SH-SY5Y (cell line): ENCODE measurements at regions not wholly inside any gene's neighbourhood (a gene's known extent, or its start where the extent isn't known, plus 50 kb on each side); places are given as distances from the start of the nearest gene placed in this dataset.

Source experiments
- GATA2 ChIP-seq: IDR thresholded peaks from 2 replicates; pipeline ENCODE4 v1.6.1; 2011; ENCODE audit warnings: mild to moderate bottlenecking, low read depth, low read length
- GATA3 ChIP-seq: IDR thresholded peaks from 2 replicates; pipeline ENCODE4 v1.6.1; 2011; ENCODE audit warnings: low read depth, mild to moderate bottlenecking, low read length, moderate library complexity

DNA sequence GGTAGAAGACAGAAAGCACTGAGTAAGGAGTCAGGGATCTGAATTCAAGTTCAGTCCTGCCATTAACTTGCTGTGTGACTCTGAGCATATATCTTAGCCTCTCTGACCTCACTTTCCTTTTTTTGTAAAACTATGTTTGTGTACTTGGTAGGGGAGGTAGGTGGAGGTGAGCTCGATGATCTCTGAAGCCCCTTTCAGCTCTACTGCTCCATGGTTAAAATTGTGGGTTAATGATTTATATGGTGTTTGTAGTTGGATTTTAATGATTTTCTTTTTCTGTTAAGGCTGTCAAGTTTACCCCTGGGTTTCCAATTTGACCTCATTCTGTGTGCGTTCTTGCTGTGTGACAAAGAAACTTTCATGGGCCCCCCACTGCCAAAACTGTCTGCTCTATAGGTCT lies 124.1 kb downstream of the CD164 start:
- no peak for TF ChIP-seq GATA3
- TF ChIP-seq GATA2: no peak
